CD14-positive monocyte (primary cell): ENCODE measurements at regions not wholly inside any gene's neighbourhood (a gene's known extent, or its start where the extent isn't known, plus 50 kb on each side); places are given as distances from the start of the nearest gene placed in this dataset.

ENCODE experiments used
- DNase-seq, 3 donors: peaks; one replicate each; pipeline ENCODE4 v3.0.0-alpha.2; 2011 to 2022
- H2AFZ ChIP-seq: 2 replicates; pipeline ENCODE4 v1.6.0; 2012; ENCODE audit warnings: mild to moderate bottlenecking, low read depth, low read length, inconsistent platforms; ENCODE audit not compliant: insufficient read depth, poor library complexity, severe bottlenecking
- H3K27ac ChIP-seq, 2 donors: 1 replicate in 1 of 2; 2 replicates in 1 of 2; pipeline ENCODE4 v1.5.1; 2012 to 2013; ENCODE audit warnings: low read length in 2 of 2, control low read depth in 1 of 2, inconsistent platforms in 1 of 2, low read depth in 1 of 2, mild to moderate bottlenecking in 1 of 2
- H3K27me3 ChIP-seq, 2 donors: one replicate each; pipeline versions ENCODE4 v1.6.0 to v1.6.1; 2011 to 2013; ENCODE audit warnings: low read length in 2 of 2; ENCODE audit not compliant: control insufficient read depth in 2 of 2, insufficient read depth in 2 of 2
- H3K36me3 ChIP-seq, 2 donors: replicated peaks in 1 of 2; 1 replicate in 1 of 2; 2 replicates in 1 of 2; pipeline versions ENCODE4 v1.5.1 to v1.6.1; 2012 to 2013; ENCODE audit warnings: low read length in 2 of 2, control low read depth in 1 of 2, inconsistent platforms in 1 of 2, mild to moderate bottlenecking in 1 of 2; ENCODE audit not compliant: insufficient read depth in 2 of 2, control insufficient read depth in 1 of 2
- H3K4me1 ChIP-seq, 2 donors: 1 replicate in 1 of 2; 2 replicates in 1 of 2; pipeline versions ENCODE4 v1.5.1 to v1.6.1; 2012 to 2013; ENCODE audit warnings: low read length in 2 of 2, control low read depth in 1 of 2, inconsistent platforms in 1 of 2, mild to moderate bottlenecking in 1 of 2, moderate library complexity in 1 of 2; ENCODE audit not compliant: insufficient read depth in 2 of 2, control insufficient read depth in 1 of 2
- H3K4me2 ChIP-seq: replicated peaks from 2 replicates; pipeline ENCODE3; 2012; ENCODE audit warnings: low read length, moderate library complexity, mild to moderate bottlenecking; ENCODE audit not compliant: poor library complexity, severe bottlenecking; ENCODE audit errors: extremely low read depth
- H3K4me3 ChIP-seq, 3 experiments: fragments of 200-600 bp in 1 of 3; sonication (generic) in 1 of 3; replicated peaks in 1 of 3; 1 replicate in 2 of 3; 2 replicates in 1 of 3; pipeline ENCODE4 v1.5.1; 2011 to 2013; ENCODE audit warnings: low read length in 3 of 3, mild to moderate bottlenecking in 3 of 3, control low read depth in 2 of 3, low read depth in 2 of 3, inconsistent platforms in 1 of 3, moderate library complexity in 1 of 3
- H3K79me2 ChIP-seq: 2 replicates; pipeline ENCODE4 v1.6.0; 2012; ENCODE audit warnings: mild to moderate bottlenecking, control low read depth, inconsistent platforms, low read length, moderate library complexity; ENCODE audit not compliant: insufficient read depth
- H3K9ac ChIP-seq: 2 replicates; pipeline ENCODE4 v1.6.0; 2017; ENCODE audit warnings: low read length, mild to moderate bottlenecking; ENCODE audit not compliant: insufficient read depth, poor library complexity, severe bottlenecking
- H3K9me3 ChIP-seq, 2 donors: replicated peaks in 1 of 2; 1 replicate in 1 of 2; 2 replicates in 1 of 2; pipeline versions ENCODE4 v1.5.1 to v1.6.1; 2012 to 2013; ENCODE audit warnings: low read length in 2 of 2, control low read depth in 1 of 2; ENCODE audit not compliant: control insufficient read depth in 1 of 2, insufficient read depth in 1 of 2
- H4K20me1 ChIP-seq: 2 replicates; pipeline ENCODE4 v1.6.0; 2012; ENCODE audit warnings: mild to moderate bottlenecking, low read length, control low read depth, moderate library complexity; ENCODE audit not compliant: insufficient read depth
- H3K27ac Mint-ChIP-seq, 7 donors: one replicate each; pipeline ENCODE4 v1.8.0; 2020; ENCODE audit warnings: mild to moderate bottlenecking in 7 of 7, mixed read lengths in 7 of 7, moderate library complexity in 6 of 7, inconsistent platforms in 2 of 7
- H3K27me3 Mint-ChIP-seq, 3 donors: one replicate each; pipeline ENCODE4 v1.8.0; 2021 to 2022; ENCODE audit warnings: low read depth in 3 of 3, mild to moderate bottlenecking in 3 of 3, mixed read lengths in 3 of 3, moderate library complexity in 3 of 3, inconsistent platforms in 1 of 3
- H3K36me3 Mint-ChIP-seq, 2 donors: one replicate each; pipeline ENCODE4 v1.8.0; 2020; ENCODE audit warnings: mixed read lengths in 2 of 2, inconsistent platforms in 1 of 2, mild to moderate bottlenecking in 1 of 2
- H3K4me1 Mint-ChIP-seq: one replicate; pipeline ENCODE4 v1.8.0; 2020; ENCODE audit warnings: mild to moderate bottlenecking, mixed read lengths
- H3K4me3 Mint-ChIP-seq, 2 donors: one replicate each; pipeline ENCODE4 v1.8.0; 2020; ENCODE audit warnings: mild to moderate bottlenecking in 2 of 2, mixed read lengths in 2 of 2, moderate library complexity in 1 of 2
- H3K9me3 Mint-ChIP-seq, 7 donors: one replicate each; pipeline ENCODE4 v1.8.0; 2020 to 2022; ENCODE audit warnings: mixed read lengths in 7 of 7, mild to moderate bottlenecking in 6 of 7, moderate library complexity in 6 of 7, inconsistent platforms in 2 of 7
- WGBS: methylation state at CpG from one replicate; pipeline ENCODE4 v1.1.5; 2013; ENCODE audit warnings: missing lambda C conversion rate; ENCODE audit not compliant: insufficient coverage; 5-methylcytosine and 5-hydroxymethylcytosine counted together
- intact Hi-C, 2 donors: fragments of 100-400 bp; cut with micrococcal nuclease; formaldehyde crosslinking; loops; one replicate each; pipeline versions ENCODE4 v1.15.0 to v1.15.1; 2023
- TF ChIP-seq, protein P1 (sequence below): fragments of 200-600 bp; IDR thresholded peaks from one replicate; pipeline ENCODE4 v1.8.0; 2022; ENCODE audit warnings: antibody characterized with exemption, mild to moderate bottlenecking

DNA sequence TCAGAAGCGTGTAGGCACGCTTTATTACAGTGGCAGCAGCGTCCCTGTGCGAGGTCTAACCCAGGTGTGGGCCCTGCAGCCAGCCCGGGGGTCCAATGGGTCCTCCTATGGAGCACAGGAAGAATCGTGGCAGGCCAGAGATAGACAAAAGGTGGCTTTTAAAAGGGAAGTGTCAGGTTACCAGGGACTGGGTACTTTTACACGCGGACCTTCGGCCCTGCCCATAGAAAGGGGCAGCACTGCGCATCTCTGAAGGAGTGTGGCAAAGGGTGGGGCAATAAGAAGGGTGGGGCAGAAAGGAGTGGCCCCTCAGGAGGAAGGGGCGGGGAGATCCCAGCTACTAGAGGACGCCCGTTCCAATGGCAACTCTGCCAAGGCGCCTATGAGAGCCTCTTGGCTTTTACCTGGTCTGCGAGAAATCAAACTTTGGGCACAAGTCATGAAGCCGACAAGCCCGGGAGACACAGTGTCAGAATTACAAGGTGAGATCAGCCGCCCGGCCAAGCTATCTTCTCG lies 1419.8 kb downstream of the UQCRFS1 start:
- TF ChIP-seq, protein P1, sequence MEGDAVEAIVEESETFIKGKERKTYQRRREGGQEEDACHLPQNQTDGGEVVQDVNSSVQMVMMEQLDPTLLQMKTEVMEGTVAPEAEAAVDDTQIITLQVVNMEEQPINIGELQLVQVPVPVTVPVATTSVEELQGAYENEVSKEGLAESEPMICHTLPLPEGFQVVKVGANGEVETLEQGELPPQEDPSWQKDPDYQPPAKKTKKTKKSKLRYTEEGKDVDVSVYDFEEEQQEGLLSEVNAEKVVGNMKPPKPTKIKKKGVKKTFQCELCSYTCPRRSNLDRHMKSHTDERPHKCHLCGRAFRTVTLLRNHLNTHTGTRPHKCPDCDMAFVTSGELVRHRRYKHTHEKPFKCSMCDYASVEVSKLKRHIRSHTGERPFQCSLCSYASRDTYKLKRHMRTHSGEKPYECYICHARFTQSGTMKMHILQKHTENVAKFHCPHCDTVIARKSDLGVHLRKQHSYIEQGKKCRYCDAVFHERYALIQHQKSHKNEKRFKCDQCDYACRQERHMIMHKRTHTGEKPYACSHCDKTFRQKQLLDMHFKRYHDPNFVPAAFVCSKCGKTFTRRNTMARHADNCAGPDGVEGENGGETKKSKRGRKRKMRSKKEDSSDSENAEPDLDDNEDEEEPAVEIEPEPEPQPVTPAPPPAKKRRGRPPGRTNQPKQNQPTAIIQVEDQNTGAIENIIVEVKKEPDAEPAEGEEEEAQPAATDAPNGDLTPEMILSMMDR: peak; percentile 2
- DNase-seq: peak; percentile 54 to 56 (median 54)
- peaks cover 66% of the 10 kb centered on the region for H3K79me2 ChIP-seq

DNA sequence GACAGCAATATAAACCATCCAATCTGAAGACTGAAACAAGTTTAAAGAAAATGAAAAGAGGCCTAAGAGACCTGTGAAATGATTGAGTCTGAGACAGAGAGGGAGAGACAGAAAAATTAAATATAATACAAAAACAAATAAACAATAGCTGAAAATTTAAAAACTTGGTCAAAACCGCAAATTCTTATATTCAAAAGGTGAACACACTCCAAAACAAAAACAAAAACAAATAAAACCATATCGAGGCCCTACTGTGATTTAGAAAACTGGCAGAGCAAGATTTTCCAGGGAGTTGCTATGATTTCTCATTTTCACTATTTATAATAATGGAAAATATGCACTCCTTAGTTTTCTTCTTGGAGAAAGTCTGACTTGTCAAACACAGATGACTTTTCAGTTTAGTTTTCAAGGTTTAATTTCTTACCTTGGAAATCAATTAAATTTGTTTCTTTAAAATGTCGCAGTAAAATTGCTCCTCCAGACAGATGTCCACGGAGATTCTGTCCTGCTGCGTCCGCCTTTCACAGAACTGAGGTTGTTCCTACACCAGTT lies 1420.3 kb downstream of the UQCRFS1 start:
- Mint-ChIP-seq H3K4me3 (peak overlapping the region; percentile 94 to 99), H3K27ac (peak overlapping the region; percentile 88 to 95 (median 92)), H3K9me3 (peaks cover 0 to 9% (median 0%) of the 10 kb centered on the region in 7 donors), H3K36me3 (peaks cover 7 to 20% of the 10 kb centered on the region in 2 donors), H3K4me1 (peaks cover 33% of the 10 kb centered on the region), H3K27me3 (peaks cover 0 to 3% (median 0%) of the 10 kb centered on the region in 3 donors)
- no peaks in the 10 kb centered on the region for H3K27me3 ChIP-seq
- H3K9ac ChIP-seq: peak overlapping the region; percentile 81
- TF ChIP-seq, protein P1: no peak
- peak overlapping the region; percentile 82 to 93 for H3K27ac ChIP-seq
- H3K4me2 ChIP-seq: peak overlapping the region; percentile 96
- H4K20me1 ChIP-seq: peaks cover 19% of the 10 kb centered on the region
- WGBS: 6% methylated on average over 4 of the region's 6 CpGs
- peaks cover 24 to 35% of the 10 kb centered on the region in 2 donors for H3K4me1 ChIP-seq
- H3K9me3 ChIP-seq: no peaks in the 10 kb centered on the region
- no peak for DNase-seq
- peaks cover 0 to 4% of the 10 kb centered on the region in 2 donors for H3K36me3 ChIP-seq
- H3K79me2 ChIP-seq: peaks cover 65% of the 10 kb centered on the region
- peak overlapping the region; percentile 70 to 94 (median 71) for H3K4me3 ChIP-seq
- intact Hi-C loops: loop anchor here (2.0 to 10.0 kb wide), 2 partner anchors 16 to 1812 kb away; partner anchors contain the start of gene POP4 (in 1 of the 2)
- peak overlapping the region; percentile 92 for H2AFZ ChIP-seq

More for the DNA sequence above, 1419.8 kb downstream of the UQCRFS1 start:
- Mint-ChIP-seq H3K4me1 (peaks cover 29% of the 10 kb centered on the region), H3K27me3 (peaks cover 0 to 3% (median 0%) of the 10 kb centered on the region in 3 donors), H3K4me3 (peak overlapping the region; percentile 94 to 99), H3K27ac (peak overlapping the region; percentile 88 to 95 (median 92)), H3K36me3 (peaks cover 9 to 22% of the 10 kb centered on the region in 2 donors), H3K9me3 (peaks cover 0 to 5% (median under 1%) of the 10 kb centered on the region in 7 donors)
- Histone ChIP-seq H3K4me3 (peak overlapping the region; percentile 70 to 94 (median 71)), H3K36me3 (peaks cover 4 to 10% of the 10 kb centered on the region in 2 donors), H3K9me3 (no peaks in the 10 kb centered on the region), H4K20me1 (peaks cover 19% of the 10 kb centered on the region), H3K27ac (peak overlapping the region; percentile 82 to 93), H2AFZ (peak overlapping the region; percentile 92), H3K9ac (peak overlapping the region; percentile 81), H3K4me2 (peak overlapping the region; percentile 96), H3K27me3 (no peaks in the 10 kb centered on the region), H3K4me1 (peaks cover 24 to 35% of the 10 kb centered on the region in 2 donors)
- under 1% methylated on average over 20 of the region's 20 CpGs for WGBS
- intact Hi-C loops: loop anchor here (2.0 to 10.0 kb wide), 2 partner anchors 16 to 1812 kb away; partner anchors contain the start of gene POP4 (in 1 of the 2)
